ENCODE measurements at regions not wholly inside any gene's neighbourhood (a gene's known extent, or its start where the extent isn't known, plus 50 kb on each side); places are given as distances from the start of the nearest gene placed in this dataset.

- no peaks in the 10 kb centered on the region for H3K4me1 ChIP-seq (ENCODE audit: control insufficient read depth in 1 of 2, insufficient read depth in 2 of 2, low read length in 2 of 2)
- H3K4me3 ChIP-seq (replicated peaks in 1 of 3; ENCODE audit: low read depth in 2 of 3, low read length in 3 of 3): no peak overlapping the region
- H4K20me1 ChIP-seq (ENCODE audit: insufficient read depth, low read length): no peaks in the 10 kb centered on the region
- H3K4me2 ChIP-seq (replicated peaks; ENCODE audit: extremely low read depth, low read length, poor library complexity, severe bottlenecking): no peak overlapping the region
- no peak for TF ChIP-seq CTCF (IDR thresholded peaks at IDR 0.05)
- no peaks in the 10 kb centered on the region for H3K9me3 ChIP-seq (replicated peaks in 1 of 2; ENCODE audit: control insufficient read depth in 1 of 2, insufficient read depth in 1 of 2, low read length in 2 of 2)
- Mint-ChIP-seq H3K4me1 (no peaks in the 10 kb centered on the region), H3K27ac (no peak overlapping the region), H3K36me3 (no peaks in the 10 kb centered on the region), H3K27me3 (ENCODE audit: low read depth in 3 of 3) (no peaks in the 10 kb centered on the region), H3K4me3 (no peak overlapping the region), H3K9me3 (peaks cover 0 to 6% (median 1%) of the 10 kb centered on the region in 7 donors)
- no peaks in the 10 kb centered on the region for H3K27me3 ChIP-seq (ENCODE audit: control insufficient read depth in 2 of 2, insufficient read depth in 2 of 2, low read length in 2 of 2)
- no peak for DNase-seq
- no peak overlapping the region for H3K27ac ChIP-seq (ENCODE audit: low read depth in 1 of 2, low read length in 2 of 2)
- no peak overlapping the region for H2AFZ ChIP-seq (ENCODE audit: insufficient read depth, low read depth, low read length, poor library complexity, severe bottlenecking)
- 79% methylated on average over 2 of the region's 8 CpGs for WGBS (ENCODE audit: insufficient coverage)
- H3K9ac ChIP-seq (ENCODE audit: insufficient read depth, low read length, poor library complexity, severe bottlenecking): no peak overlapping the region
- no peaks in the 10 kb centered on the region for H3K79me2 ChIP-seq (ENCODE audit: insufficient read depth, low read length)
- intact Hi-C loops (cut with micrococcal nuclease): no loop called here
- H3K36me3 ChIP-seq (replicated peaks in 1 of 2; ENCODE audit: control insufficient read depth in 1 of 2, insufficient read depth in 2 of 2, low read length in 2 of 2): no peaks in the 10 kb centered on the region
These were observed 151.2 kb downstream of the C12orf75 start for GRCh38 chr12:105481392-105482300.

- Mint-ChIP-seq H3K27me3 (ENCODE audit: low read depth in 3 of 3) (no peaks in the 10 kb centered on the region), H3K4me1 (no peaks in the 10 kb centered on the region), H3K27ac (no peak overlapping the region), H3K4me3 (no peak overlapping the region), H3K36me3 (no peaks in the 10 kb centered on the region), H3K9me3 (peaks cover 0 to 6% (median 1%) of the 10 kb centered on the region in 7 donors)
- Histone ChIP-seq H2AFZ (ENCODE audit: insufficient read depth, low read depth, low read length, poor library complexity, severe bottlenecking) (no peak overlapping the region), H3K4me1 (ENCODE audit: control insufficient read depth in 1 of 2, insufficient read depth in 2 of 2, low read length in 2 of 2) (no peaks in the 10 kb centered on the region), H3K27me3 (ENCODE audit: control insufficient read depth in 2 of 2, insufficient read depth in 2 of 2, low read length in 2 of 2) (no peaks in the 10 kb centered on the region), H3K36me3 (replicated peaks in 1 of 2; ENCODE audit: control insufficient read depth in 1 of 2, insufficient read depth in 2 of 2, low read length in 2 of 2) (no peaks in the 10 kb centered on the region), H3K4me2 (replicated peaks; ENCODE audit: extremely low read depth, low read length, poor library complexity, severe bottlenecking) (no peak overlapping the region), H3K9ac (ENCODE audit: insufficient read depth, low read length, poor library complexity, severe bottlenecking) (no peak overlapping the region), H4K20me1 (ENCODE audit: insufficient read depth, low read length) (no peaks in the 10 kb centered on the region), H3K79me2 (ENCODE audit: insufficient read depth, low read length) (no peaks in the 10 kb centered on the region), H3K27ac (ENCODE audit: low read depth in 1 of 2, low read length in 2 of 2) (no peak overlapping the region), H3K9me3 (replicated peaks in 1 of 2; ENCODE audit: control insufficient read depth in 1 of 2, insufficient read depth in 1 of 2, low read length in 2 of 2) (no peaks in the 10 kb centered on the region), H3K4me3 (replicated peaks in 1 of 3; ENCODE audit: low read depth in 2 of 3, low read length in 3 of 3) (no peak overlapping the region)
- WGBS (ENCODE audit: insufficient coverage): no CpG with 5 or more reads among the region's 1 CpG
- no peak for TF ChIP-seq CTCF (IDR thresholded peaks at IDR 0.05)
- no peak for DNase-seq
- intact Hi-C loops (cut with micrococcal nuclease): no loop called here
These were observed 152.5 kb downstream of the C12orf75 start for GRCh38 chr12:105482951-105483350.
